ENCODE measurements at regions not wholly inside any gene's neighbourhood (a gene's known extent, or its start where the extent isn't known, plus 50 kb on each side); places are given as distances from the start of the nearest gene placed in this dataset.
A peak's percentile ranks its signal among the peaks of the same experiment; 100 is the strongest.

- DNase-seq (ENCODE audit: low read depth): no peak
- Histone ChIP-seq H3K36me3 (ENCODE audit: control insufficient read depth, insufficient read depth, low read length) (no peaks in the 10 kb centered on the region), H3K27me3 (ENCODE audit: control insufficient read depth, insufficient read depth, low read length) (no peaks in the 10 kb centered on the region), H3K4me3 (ENCODE audit: low read depth, low read length) (no peak overlapping the region)
- TF ChIP-seq CTCF (IDR thresholded peaks at IDR 0.05; ENCODE audit: insufficient read depth, low read length, severe bottlenecking): no peak
- no peak for FAIRE-seq
These were observed 85.8 kb downstream of the ATP23 start for GRCh38 chr12:58026897-58027891.

- Histone ChIP-seq H3K36me3 (ENCODE audit: control insufficient read depth, insufficient read depth, low read length) (no peaks in the 10 kb centered on the region), H3K4me3 (ENCODE audit: low read depth, low read length) (no peak overlapping the region), H3K27me3 (ENCODE audit: control insufficient read depth, insufficient read depth, low read length) (no peaks in the 10 kb centered on the region)
- DNase-seq (ENCODE audit: low read depth) (peak; percentile 62), FAIRE-seq (no peak)
- no peak for TF ChIP-seq CTCF (IDR thresholded peaks at IDR 0.05; ENCODE audit: insufficient read depth, low read length, severe bottlenecking)
These were observed 86.9 kb downstream of the ATP23 start for GRCh38 chr12:58028294-58028693.

GRCh38 chr12:58029260-58029659 lies 87.9 kb downstream of the ATP23 start:
- DNase-seq (ENCODE audit: low read depth) (peak; percentile 80), FAIRE-seq (no peak)
- Histone ChIP-seq H3K4me3 (ENCODE audit: low read depth, low read length) (no peak overlapping the region), H3K36me3 (ENCODE audit: control insufficient read depth, insufficient read depth, low read length) (no peaks in the 10 kb centered on the region), H3K27me3 (ENCODE audit: control insufficient read depth, insufficient read depth, low read length) (no peaks in the 10 kb centered on the region)
- TF ChIP-seq CTCF (IDR thresholded peaks at IDR 0.05; ENCODE audit: insufficient read depth, low read length, severe bottlenecking): no peak

GRCh38 chr12:58030566-58031279 lies 89.4 kb downstream of the ATP23 start:
- TF ChIP-seq CTCF (IDR thresholded peaks at IDR 0.05; ENCODE audit: insufficient read depth, low read length, severe bottlenecking): no peak
- Histone ChIP-seq H3K36me3 (ENCODE audit: control insufficient read depth, insufficient read depth, low read length) (no peaks in the 10 kb centered on the region), H3K4me3 (ENCODE audit: low read depth, low read length) (no peak overlapping the region), H3K27me3 (ENCODE audit: control insufficient read depth, insufficient read depth, low read length) (no peaks in the 10 kb centered on the region)
- peak; percentile 99 for DNase-seq (ENCODE audit: low read depth)
- FAIRE-seq: peak; percentile 93

GRCh38 chr12:58032156-58032555 lies 90.8 kb downstream of the ATP23 start:
- Histone ChIP-seq H3K27me3 (ENCODE audit: control insufficient read depth, insufficient read depth, low read length) (no peaks in the 10 kb centered on the region), H3K36me3 (ENCODE audit: control insufficient read depth, insufficient read depth, low read length) (no peaks in the 10 kb centered on the region), H3K4me3 (ENCODE audit: low read depth, low read length) (no peak overlapping the region)
- FAIRE-seq (no peak), DNase-seq (ENCODE audit: low read depth) (no peak)
- no peak for TF ChIP-seq CTCF (IDR thresholded peaks at IDR 0.05; ENCODE audit: insufficient read depth, low read length, severe bottlenecking)

Data from bronchial epithelial cell (primary cell).